ENCODE measurements at regions not wholly inside any gene's neighbourhood (a gene's known extent, or its start where the extent isn't known, plus 50 kb on each side); places are given as distances from the start of the nearest gene placed in this dataset.

DNA sequence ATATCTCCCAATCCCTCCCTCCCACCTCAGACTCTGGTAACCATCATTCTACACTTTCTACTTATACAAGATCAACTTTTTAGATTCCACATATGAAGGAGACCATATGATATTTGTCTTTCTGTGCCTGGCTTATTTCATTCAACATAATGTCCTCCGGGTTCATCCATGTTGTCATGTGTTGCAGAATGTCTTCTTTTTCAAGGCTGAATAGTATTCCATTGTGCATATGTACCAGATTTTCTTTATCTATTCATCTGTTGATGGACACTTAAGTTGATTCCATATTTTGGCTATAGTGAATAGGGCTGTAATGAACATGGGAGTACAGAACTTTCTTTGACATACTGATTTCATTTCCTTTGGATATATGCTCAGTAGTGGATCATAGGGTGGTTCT lies 78.9 kb upstream of the MAP1B start:
- BruUV-seq (replicated peaks), result no TSS peak
- no peak for DNase-seq (ENCODE audit: low spot score)
- Histone ChIP-seq H3K36me3 (ENCODE audit: insufficient read depth, low read length, poor library complexity, severe bottlenecking) (no peaks in the 10 kb centered on the region), H3K4me1 (ENCODE audit: insufficient read depth, low read length, poor library complexity, severe bottlenecking) (no peaks in the 10 kb centered on the region), H3K9me3 (ENCODE audit: low read depth, low read length, poor library complexity, severe bottlenecking) (peaks cover 5% of the 10 kb centered on the region), H3K27ac (ENCODE audit: low read depth, low read length, poor library complexity, severe bottlenecking) (no peak overlapping the region), H3K27me3 (replicated peaks; ENCODE audit: insufficient read depth, low read depth, low read length, poor library complexity) (peaks cover 11% of the 10 kb centered on the region), H3K4me3 (ENCODE audit: low read depth, low read length, poor library complexity, severe bottlenecking) (no peak overlapping the region)
- no peak for TF ChIP-seq EZH2 (IDR thresholded peaks at IDR 0.05; ENCODE audit: borderline replicate concordance, low read depth, low read length, poor library complexity, severe bottlenecking)
- TF ChIP-seq, protein P1, sequence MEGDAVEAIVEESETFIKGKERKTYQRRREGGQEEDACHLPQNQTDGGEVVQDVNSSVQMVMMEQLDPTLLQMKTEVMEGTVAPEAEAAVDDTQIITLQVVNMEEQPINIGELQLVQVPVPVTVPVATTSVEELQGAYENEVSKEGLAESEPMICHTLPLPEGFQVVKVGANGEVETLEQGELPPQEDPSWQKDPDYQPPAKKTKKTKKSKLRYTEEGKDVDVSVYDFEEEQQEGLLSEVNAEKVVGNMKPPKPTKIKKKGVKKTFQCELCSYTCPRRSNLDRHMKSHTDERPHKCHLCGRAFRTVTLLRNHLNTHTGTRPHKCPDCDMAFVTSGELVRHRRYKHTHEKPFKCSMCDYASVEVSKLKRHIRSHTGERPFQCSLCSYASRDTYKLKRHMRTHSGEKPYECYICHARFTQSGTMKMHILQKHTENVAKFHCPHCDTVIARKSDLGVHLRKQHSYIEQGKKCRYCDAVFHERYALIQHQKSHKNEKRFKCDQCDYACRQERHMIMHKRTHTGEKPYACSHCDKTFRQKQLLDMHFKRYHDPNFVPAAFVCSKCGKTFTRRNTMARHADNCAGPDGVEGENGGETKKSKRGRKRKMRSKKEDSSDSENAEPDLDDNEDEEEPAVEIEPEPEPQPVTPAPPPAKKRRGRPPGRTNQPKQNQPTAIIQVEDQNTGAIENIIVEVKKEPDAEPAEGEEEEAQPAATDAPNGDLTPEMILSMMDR (conservative IDR thresholded peaks at IDR 0.05; ENCODE audit: low read depth, low read length), result no peak
- ChIA-PET POLR2A (ENCODE audit: low non-redundant PET) (no interaction called here), CTCF (no interaction called here)
- intact Hi-C loops (cut with micrococcal nuclease; ENCODE audit: unreplicated experiment), result no loop called here

DNA sequence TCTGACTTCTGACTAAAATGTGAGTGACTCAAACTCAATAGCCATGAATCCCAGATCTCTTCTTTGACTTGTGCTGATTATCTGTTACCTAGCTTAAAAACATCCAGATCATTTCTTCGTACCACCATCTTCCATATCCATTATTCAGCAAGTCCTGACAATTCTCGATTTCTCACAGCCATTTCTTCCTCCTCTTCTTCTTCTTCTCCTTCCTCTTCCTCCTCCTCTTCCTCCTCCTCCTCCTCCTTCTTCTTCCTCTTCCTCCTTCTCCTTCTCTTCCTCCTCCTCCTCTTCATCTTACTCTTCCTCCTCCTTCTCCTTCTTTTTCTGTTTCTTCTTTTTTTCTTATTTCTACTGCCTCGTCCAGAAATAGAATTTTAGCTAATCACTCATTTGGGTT lies 77.0 kb upstream of the MAP1B start:
- H3K27ac ChIP-seq (ENCODE audit: low read depth, low read length, poor library complexity, severe bottlenecking), result no peak overlapping the region
- peaks cover 15% of the 10 kb centered on the region for H3K27me3 ChIP-seq (replicated peaks; ENCODE audit: insufficient read depth, low read depth, low read length, poor library complexity)
- ChIA-PET POLR2A (ENCODE audit: low non-redundant PET) (no interaction called here), CTCF (no interaction called here)
- DNase-seq (ENCODE audit: low spot score), result no peak
- TF ChIP-seq, protein P1 (conservative IDR thresholded peaks at IDR 0.05; ENCODE audit: low read depth, low read length), result no peak
- no peak for TF ChIP-seq EZH2 (IDR thresholded peaks at IDR 0.05; ENCODE audit: borderline replicate concordance, low read depth, low read length, poor library complexity, severe bottlenecking)
- no peaks in the 10 kb centered on the region for H3K4me1 ChIP-seq (ENCODE audit: insufficient read depth, low read length, poor library complexity, severe bottlenecking)
- BruUV-seq (replicated peaks), result no TSS peak
- H3K4me3 ChIP-seq (ENCODE audit: low read depth, low read length, poor library complexity, severe bottlenecking), result no peak overlapping the region
- H3K9me3 ChIP-seq (ENCODE audit: low read depth, low read length, poor library complexity, severe bottlenecking), result no peaks in the 10 kb centered on the region
- no peaks in the 10 kb centered on the region for H3K36me3 ChIP-seq (ENCODE audit: insufficient read depth, low read length, poor library complexity, severe bottlenecking)
- intact Hi-C loops (cut with micrococcal nuclease; ENCODE audit: unreplicated experiment), result no loop called here

DNA sequence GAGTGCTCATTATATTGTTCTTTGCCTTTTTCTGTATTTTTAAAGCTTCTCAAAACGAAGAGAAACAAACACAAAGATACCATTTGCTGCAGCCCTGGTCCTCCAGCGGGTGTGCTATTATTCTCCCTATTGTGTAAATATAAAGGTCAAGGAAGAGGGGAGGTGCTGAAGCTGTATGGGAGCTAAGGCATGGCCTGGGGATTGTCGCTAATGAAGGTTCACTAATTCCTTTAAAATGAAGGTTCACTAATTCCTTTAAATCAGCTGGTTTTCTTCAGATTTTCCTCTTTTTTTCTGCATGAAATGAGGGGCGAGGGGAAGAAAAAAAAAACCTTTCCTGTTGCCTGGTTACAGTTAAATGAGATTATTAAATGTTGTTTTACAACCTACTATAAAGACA lies 74.5 kb upstream of the MAP1B start:
- Histone ChIP-seq H3K9me3 (ENCODE audit: low read depth, low read length, poor library complexity, severe bottlenecking) (no peaks in the 10 kb centered on the region), H3K27me3 (replicated peaks; ENCODE audit: insufficient read depth, low read depth, low read length, poor library complexity) (peaks cover 16% of the 10 kb centered on the region), H3K27ac (ENCODE audit: low read depth, low read length, poor library complexity, severe bottlenecking) (no peak overlapping the region), H3K4me1 (ENCODE audit: insufficient read depth, low read length, poor library complexity, severe bottlenecking) (no peaks in the 10 kb centered on the region), H3K36me3 (ENCODE audit: insufficient read depth, low read length, poor library complexity, severe bottlenecking) (no peaks in the 10 kb centered on the region), H3K4me3 (ENCODE audit: low read depth, low read length, poor library complexity, severe bottlenecking) (no peak overlapping the region)
- intact Hi-C loops (cut with micrococcal nuclease; ENCODE audit: unreplicated experiment), result no loop called here
- POLR2A ChIA-PET (ENCODE audit: low non-redundant PET), result no interaction called here
- BruUV-seq (replicated peaks), result no TSS peak
- no peak for DNase-seq (ENCODE audit: low spot score)
- TF ChIP-seq, protein P1 (conservative IDR thresholded peaks at IDR 0.05; ENCODE audit: low read depth, low read length), result no peak
- TF ChIP-seq EZH2 (IDR thresholded peaks at IDR 0.05; ENCODE audit: borderline replicate concordance, low read depth, low read length, poor library complexity, severe bottlenecking), result no peak
- CTCF ChIA-PET, result no interaction called here
